ENCODE measurements at regions not wholly inside any gene's neighbourhood (a gene's known extent, or its start where the extent isn't known, plus 50 kb on each side); places are given as distances from the start of the nearest gene placed in this dataset.
A peak's percentile ranks its signal among the peaks of the same experiment; 100 is the strongest.

DNA sequence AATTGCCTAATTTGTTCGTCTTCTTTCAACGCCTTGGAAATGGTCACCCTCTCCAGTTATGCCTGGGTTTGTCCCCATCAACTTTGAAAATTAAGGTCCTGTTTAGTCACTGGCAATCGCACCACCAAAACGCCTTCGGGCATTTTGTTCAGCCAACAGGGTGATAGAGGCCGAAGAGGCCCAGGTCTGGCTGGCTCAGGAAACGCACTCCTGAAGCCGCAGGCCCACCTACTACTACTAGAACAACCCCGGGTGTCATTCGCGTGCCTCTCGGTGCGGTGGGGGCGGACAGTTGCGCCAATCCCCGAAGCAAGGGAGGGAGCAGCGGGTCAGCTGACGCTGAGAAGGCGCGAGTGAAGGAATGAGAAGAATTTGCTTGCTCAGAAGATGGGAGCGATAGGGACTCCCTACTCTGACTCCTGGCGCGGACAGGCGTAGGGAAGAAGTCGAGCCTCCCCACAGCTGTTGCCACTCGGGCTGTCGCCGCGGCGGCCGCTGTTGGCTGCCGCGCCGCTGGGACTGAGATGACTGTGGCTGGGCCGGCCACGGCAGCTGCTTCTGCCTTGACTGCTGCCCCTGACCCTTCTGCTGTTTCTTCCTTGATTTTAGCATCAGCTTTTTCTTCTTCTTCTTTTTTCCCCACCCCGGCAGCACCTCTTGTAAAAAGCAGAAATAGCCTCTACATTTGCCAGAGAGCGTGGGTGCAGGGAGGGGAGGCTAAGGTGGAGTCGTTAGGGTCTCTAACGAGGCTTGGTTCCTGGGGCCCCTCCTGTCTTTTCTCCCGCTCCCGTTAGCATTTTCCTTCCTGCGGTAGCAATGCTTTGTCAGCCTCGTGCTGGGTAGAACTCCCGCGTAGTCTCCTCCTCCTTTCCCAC is 387.6 kb downstream of the FIGN start (continued):
- TF ChIP-seq, protein P1, sequence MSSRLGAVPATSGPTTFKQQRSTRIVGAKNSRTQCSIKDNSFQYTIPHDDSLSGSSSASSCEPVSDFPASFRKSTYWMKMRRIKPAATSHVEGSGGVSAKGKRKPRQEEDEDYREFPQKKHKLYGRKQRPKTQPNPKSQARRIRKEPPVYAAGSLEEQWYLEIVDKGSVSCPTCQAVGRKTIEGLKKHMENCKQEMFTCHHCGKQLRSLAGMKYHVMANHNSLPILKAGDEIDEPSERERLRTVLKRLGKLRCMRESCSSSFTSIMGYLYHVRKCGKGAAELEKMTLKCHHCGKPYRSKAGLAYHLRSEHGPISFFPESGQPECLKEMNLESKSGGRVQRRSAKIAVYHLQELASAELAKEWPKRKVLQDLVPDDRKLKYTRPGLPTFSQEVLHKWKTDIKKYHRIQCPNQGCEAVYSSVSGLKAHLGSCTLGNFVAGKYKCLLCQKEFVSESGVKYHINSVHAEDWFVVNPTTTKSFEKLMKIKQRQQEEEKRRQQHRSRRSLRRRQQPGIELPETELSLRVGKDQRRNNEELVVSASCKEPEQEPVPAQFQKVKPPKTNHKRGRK (CRISPR knock-in tag; IDR thresholded peaks at IDR 0.05; ENCODE audit: borderline replicate concordance): no peak
- TF ChIP-seq, protein P2, sequence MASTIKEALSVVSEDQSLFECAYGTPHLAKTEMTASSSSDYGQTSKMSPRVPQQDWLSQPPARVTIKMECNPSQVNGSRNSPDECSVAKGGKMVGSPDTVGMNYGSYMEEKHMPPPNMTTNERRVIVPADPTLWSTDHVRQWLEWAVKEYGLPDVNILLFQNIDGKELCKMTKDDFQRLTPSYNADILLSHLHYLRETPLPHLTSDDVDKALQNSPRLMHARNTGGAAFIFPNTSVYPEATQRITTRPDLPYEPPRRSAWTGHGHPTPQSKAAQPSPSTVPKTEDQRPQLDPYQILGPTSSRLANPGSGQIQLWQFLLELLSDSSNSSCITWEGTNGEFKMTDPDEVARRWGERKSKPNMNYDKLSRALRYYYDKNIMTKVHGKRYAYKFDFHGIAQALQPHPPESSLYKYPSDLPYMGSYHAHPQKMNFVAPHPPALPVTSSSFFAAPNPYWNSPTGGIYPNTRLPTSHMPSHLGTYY (CRISPR knock-in tag; IDR thresholded peaks at IDR 0.05): no peak
- TF ChIP-seq, protein P3, sequence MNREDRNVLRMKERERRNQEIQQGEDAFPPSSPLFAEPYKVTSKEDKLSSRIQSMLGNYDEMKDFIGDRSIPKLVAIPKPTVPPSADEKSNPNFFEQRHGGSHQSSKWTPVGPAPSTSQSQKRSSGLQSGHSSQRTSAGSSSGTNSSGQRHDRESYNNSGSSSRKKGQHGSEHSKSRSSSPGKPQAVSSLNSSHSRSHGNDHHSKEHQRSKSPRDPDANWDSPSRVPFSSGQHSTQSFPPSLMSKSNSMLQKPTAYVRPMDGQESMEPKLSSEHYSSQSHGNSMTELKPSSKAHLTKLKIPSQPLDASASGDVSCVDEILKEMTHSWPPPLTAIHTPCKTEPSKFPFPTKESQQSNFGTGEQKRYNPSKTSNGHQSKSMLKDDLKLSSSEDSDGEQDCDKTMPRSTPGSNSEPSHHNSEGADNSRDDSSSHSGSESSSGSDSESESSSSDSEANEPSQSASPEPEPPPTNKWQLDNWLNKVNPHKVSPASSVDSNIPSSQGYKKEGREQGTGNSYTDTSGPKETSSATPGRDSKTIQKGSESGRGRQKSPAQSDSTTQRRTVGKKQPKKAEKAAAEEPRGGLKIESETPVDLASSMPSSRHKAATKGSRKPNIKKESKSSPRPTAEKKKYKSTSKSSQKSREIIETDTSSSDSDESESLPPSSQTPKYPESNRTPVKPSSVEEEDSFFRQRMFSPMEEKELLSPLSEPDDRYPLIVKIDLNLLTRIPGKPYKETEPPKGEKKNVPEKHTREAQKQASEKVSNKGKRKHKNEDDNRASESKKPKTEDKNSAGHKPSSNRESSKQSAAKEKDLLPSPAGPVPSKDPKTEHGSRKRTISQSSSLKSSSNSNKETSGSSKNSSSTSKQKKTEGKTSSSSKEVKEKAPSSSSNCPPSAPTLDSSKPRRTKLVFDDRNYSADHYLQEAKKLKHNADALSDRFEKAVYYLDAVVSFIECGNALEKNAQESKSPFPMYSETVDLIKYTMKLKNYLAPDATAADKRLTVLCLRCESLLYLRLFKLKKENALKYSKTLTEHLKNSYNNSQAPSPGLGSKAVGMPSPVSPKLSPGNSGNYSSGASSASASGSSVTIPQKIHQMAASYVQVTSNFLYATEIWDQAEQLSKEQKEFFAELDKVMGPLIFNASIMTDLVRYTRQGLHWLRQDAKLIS (CRISPR knock-in tag; IDR thresholded peaks at IDR 0.05; ENCODE audit: borderline replicate concordance): no peak
- TF ChIP-seq, protein P4, sequence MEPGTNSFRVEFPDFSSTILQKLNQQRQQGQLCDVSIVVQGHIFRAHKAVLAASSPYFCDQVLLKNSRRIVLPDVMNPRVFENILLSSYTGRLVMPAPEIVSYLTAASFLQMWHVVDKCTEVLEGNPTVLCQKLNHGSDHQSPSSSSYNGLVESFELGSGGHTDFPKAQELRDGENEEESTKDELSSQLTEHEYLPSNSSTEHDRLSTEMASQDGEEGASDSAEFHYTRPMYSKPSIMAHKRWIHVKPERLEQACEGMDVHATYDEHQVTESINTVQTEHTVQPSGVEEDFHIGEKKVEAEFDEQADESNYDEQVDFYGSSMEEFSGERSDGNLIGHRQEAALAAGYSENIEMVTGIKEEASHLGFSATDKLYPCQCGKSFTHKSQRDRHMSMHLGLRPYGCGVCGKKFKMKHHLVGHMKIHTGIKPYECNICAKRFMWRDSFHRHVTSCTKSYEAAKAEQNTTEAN (CRISPR knock-in tag; IDR thresholded peaks at IDR 0.05): no peak
- TF ChIP-seq JAZF1 (CRISPR knock-in tag; IDR thresholded peaks at IDR 0.05): no peak
- TF ChIP-seq KAT7 (CRISPR knock-in tag; IDR thresholded peaks at IDR 0.05; ENCODE audit: borderline replicate concordance): no peak
- no peak for TF ChIP-seq OVOL2 (CRISPR knock-in tag; IDR thresholded peaks at IDR 0.05; ENCODE audit: borderline replicate concordance)
- TF ChIP-seq, protein P5, sequence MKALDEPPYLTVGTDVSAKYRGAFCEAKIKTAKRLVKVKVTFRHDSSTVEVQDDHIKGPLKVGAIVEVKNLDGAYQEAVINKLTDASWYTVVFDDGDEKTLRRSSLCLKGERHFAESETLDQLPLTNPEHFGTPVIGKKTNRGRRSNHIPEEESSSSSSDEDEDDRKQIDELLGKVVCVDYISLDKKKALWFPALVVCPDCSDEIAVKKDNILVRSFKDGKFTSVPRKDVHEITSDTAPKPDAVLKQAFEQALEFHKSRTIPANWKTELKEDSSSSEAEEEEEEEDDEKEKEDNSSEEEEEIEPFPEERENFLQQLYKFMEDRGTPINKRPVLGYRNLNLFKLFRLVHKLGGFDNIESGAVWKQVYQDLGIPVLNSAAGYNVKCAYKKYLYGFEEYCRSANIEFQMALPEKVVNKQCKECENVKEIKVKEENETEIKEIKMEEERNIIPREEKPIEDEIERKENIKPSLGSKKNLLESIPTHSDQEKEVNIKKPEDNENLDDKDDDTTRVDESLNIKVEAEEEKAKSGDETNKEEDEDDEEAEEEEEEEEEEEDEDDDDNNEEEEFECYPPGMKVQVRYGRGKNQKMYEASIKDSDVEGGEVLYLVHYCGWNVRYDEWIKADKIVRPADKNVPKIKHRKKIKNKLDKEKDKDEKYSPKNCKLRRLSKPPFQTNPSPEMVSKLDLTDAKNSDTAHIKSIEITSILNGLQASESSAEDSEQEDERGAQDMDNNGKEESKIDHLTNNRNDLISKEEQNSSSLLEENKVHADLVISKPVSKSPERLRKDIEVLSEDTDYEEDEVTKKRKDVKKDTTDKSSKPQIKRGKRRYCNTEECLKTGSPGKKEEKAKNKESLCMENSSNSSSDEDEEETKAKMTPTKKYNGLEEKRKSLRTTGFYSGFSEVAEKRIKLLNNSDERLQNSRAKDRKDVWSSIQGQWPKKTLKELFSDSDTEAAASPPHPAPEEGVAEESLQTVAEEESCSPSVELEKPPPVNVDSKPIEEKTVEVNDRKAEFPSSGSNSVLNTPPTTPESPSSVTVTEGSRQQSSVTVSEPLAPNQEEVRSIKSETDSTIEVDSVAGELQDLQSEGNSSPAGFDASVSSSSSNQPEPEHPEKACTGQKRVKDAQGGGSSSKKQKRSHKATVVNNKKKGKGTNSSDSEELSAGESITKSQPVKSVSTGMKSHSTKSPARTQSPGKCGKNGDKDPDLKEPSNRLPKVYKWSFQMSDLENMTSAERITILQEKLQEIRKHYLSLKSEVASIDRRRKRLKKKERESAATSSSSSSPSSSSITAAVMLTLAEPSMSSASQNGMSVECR (CRISPR knock-in tag; IDR thresholded peaks at IDR 0.05; ENCODE audit: borderline replicate concordance): no peak
- TF ChIP-seq MYBL2 (CRISPR knock-in tag; IDR thresholded peaks at IDR 0.05): no peak
- TF ChIP-seq TEAD1 (CRISPR knock-in tag; IDR thresholded peaks at IDR 0.05): peak; percentile 82; the same call in 1 of the 2 replicates
- no peak for TF ChIP-seq SOX15 (CRISPR knock-in tag; IDR thresholded peaks at IDR 0.05)

Measured in WTC11 (cell line).